PC-9 (cell line): ENCODE measurements at regions not wholly inside any gene's neighbourhood (a gene's known extent, or its start where the extent isn't known, plus 50 kb on each side); places are given as distances from the start of the nearest gene placed in this dataset.

ENCODE experiments used
- BruUV-seq: library from RNA; stranded (reverse); fragments of 400-500 nt; replicated peaks from 2 replicates; lab custom pipeline; 2021; lab: Mats Ljungman, UMichigan
- CTCF ChIA-PET: fragments of 300-600 bp; sonication (Branson Sonifier 250); formaldehyde crosslinking; loops from one replicate; lab custom pipeline; 2022; ENCODE audit warnings: antibody characterized with exemption; lab: Charles Lee
- POLR2A ChIA-PET: fragments of 300-600 bp; sonication (Branson Sonifier 250); formaldehyde crosslinking; loops from one replicate; lab custom pipeline; 2022; ENCODE audit warnings: antibody characterized with exemption; ENCODE audit not compliant: unreplicated experiment; lab: Charles Lee
- DNase-seq, 2 experiments: peaks; one replicate each; pipeline versions ENCODE4 v3.0.0 to v3.0.0-alpha.2; 2015 to 2022; ENCODE audit warnings: mixed read lengths in 1 of 2
- H2AFZ ChIP-seq: fragments of 200-600 bp; sonication (generic); 2 replicates; pipeline ENCODE4 v1.8.1; 2017; ENCODE audit warnings: antibody characterized with exemption
- H3F3A ChIP-seq: fragments of 200-600 bp; sonication (generic); 2 replicates; pipeline ENCODE4 v1.8.1; 2017; ENCODE audit warnings: antibody characterized with exemption, mild to moderate bottlenecking, low read depth; ENCODE audit not compliant: insufficient read depth
- H3K27ac ChIP-seq: fragments of 200-600 bp; sonication (generic); 2 replicates; pipeline ENCODE4 v1.6.1; 2016; ENCODE audit warnings: mixed run types
- H3K27me3 ChIP-seq: fragments of 200-600 bp; sonication (generic); 2 replicates; pipeline ENCODE4 v1.6.1; 2016; ENCODE audit warnings: low read depth, mixed run types; ENCODE audit not compliant: insufficient read depth
- H3K36me3 ChIP-seq: fragments of 200-600 bp; sonication (generic); 2 replicates; pipeline ENCODE4 v1.6.1; 2016; ENCODE audit warnings: low read depth, mixed run types
- H3K4me1 ChIP-seq: fragments of 200-600 bp; sonication (generic); replicated peaks from 2 replicates; pipeline ENCODE4 v1.6.1; 2016; ENCODE audit warnings: mixed run types; ENCODE audit not compliant: insufficient read depth
- H3K4me2 ChIP-seq: fragments of 200-600 bp; sonication (generic); 2 replicates; pipeline ENCODE4 v1.6.1; 2017; ENCODE audit warnings: mixed run types
- H3K4me3 ChIP-seq: fragments of 200-600 bp; sonication (generic); 2 replicates; pipeline ENCODE4 v1.6.1; 2016; ENCODE audit warnings: mixed run types
- H3K79me2 ChIP-seq: fragments of 200-600 bp; sonication (generic); 2 replicates; pipeline ENCODE4 v1.6.1; 2017; ENCODE audit warnings: low read depth, mixed run types
- H3K9me2 ChIP-seq: fragments of 200-600 bp; sonication (generic); 2 replicates; pipeline ENCODE4 v1.8.1; 2017; ENCODE audit warnings: mild to moderate bottlenecking; ENCODE audit not compliant: insufficient read depth
- H3K9me3 ChIP-seq: fragments of 200-600 bp; sonication (generic); 2 replicates; pipeline ENCODE4 v1.8.1; 2016; ENCODE audit warnings: low read depth; ENCODE audit not compliant: insufficient read depth
- H4K20me1 ChIP-seq: fragments of 200-600 bp; sonication (generic); 2 replicates; pipeline ENCODE4 v1.8.1; 2017; ENCODE audit not compliant: insufficient read depth
- CTCF ChIP-seq: fragments of 200-600 bp; sonication (generic); conservative IDR thresholded peaks from 2 replicates; pipeline ENCODE4 v1.6.1; 2017; ENCODE audit warnings: mixed run types, antibody characterized with exemption, mild to moderate bottlenecking, moderate library complexity
- EZH2 ChIP-seq: fragments of 200-600 bp; sonication (generic); IDR thresholded peaks from 2 replicates; pipeline ENCODE4 v1.8.0; 2017; ENCODE audit warnings: antibody characterized with exemption, low read depth
- intact Hi-C: fragments of 100-400 bp; cut with micrococcal nuclease; formaldehyde crosslinking; loops from one replicate; pipeline ENCODE4 v1.10.0; 2022; ENCODE audit not compliant: unreplicated experiment

GRCh38 chr2:14398641-14399040 is 233.9 kb upstream of the LRATD1 start:
- Histone ChIP-seq H3K4me1 (no peaks in the 10 kb centered on the region), H3F3A (no peaks in the 10 kb centered on the region), H3K27me3 (no peaks in the 10 kb centered on the region), H3K27ac (no peak overlapping the region), H3K9me3 (no peaks in the 10 kb centered on the region), H4K20me1 (no peaks in the 10 kb centered on the region), H3K9me2 (no peaks in the 10 kb centered on the region), H2AFZ (no peak overlapping the region), H3K79me2 (no peaks in the 10 kb centered on the region), H3K36me3 (no peaks in the 10 kb centered on the region), H3K4me2 (no peak overlapping the region), H3K4me3 (no peak overlapping the region)
- BruUV-seq: no TSS peak
- TF ChIP-seq EZH2 (no peak), CTCF (no peak)
- DNase-seq: no peak
- intact Hi-C loops: no loop called here
- ChIA-PET CTCF (no interaction called here), POLR2A (no interaction called here)

GRCh38 chr2:14401873-14402272 is 230.6 kb upstream of the LRATD1 start:
- ChIA-PET POLR2A (no interaction called here), CTCF (no interaction called here)
- Histone ChIP-seq H3K36me3 (no peaks in the 10 kb centered on the region), H3K4me2 (no peak overlapping the region), H3K9me3 (no peaks in the 10 kb centered on the region), H3K9me2 (no peaks in the 10 kb centered on the region), H3F3A (no peaks in the 10 kb centered on the region), H3K4me3 (no peak overlapping the region), H3K4me1 (no peaks in the 10 kb centered on the region), H3K27me3 (no peaks in the 10 kb centered on the region), H2AFZ (no peak overlapping the region), H4K20me1 (no peaks in the 10 kb centered on the region), H3K27ac (no peak overlapping the region), H3K79me2 (no peaks in the 10 kb centered on the region)
- no TSS peak for BruUV-seq
- intact Hi-C loops: no loop called here
- no peak for DNase-seq
- TF ChIP-seq CTCF: no peak
- TF ChIP-seq EZH2: no peak

- Histone ChIP-seq H3K79me2 (no peaks in the 10 kb centered on the region), H3K9me3 (no peaks in the 10 kb centered on the region), H3K4me1 (no peaks in the 10 kb centered on the region), H2AFZ (no peak overlapping the region), H3K27ac (no peak overlapping the region), H3K27me3 (no peaks in the 10 kb centered on the region), H3K36me3 (no peaks in the 10 kb centered on the region), H3K9me2 (no peaks in the 10 kb centered on the region), H3F3A (no peaks in the 10 kb centered on the region), H4K20me1 (no peaks in the 10 kb centered on the region), H3K4me2 (no peak overlapping the region), H3K4me3 (no peak overlapping the region)
- BruUV-seq: no TSS peak
- no peak for DNase-seq
- intact Hi-C loops: no loop called here
- CTCF ChIA-PET: no interaction called here
- POLR2A ChIA-PET: no interaction called here
- TF ChIP-seq CTCF: no peak
- no peak for TF ChIP-seq EZH2
Measured at GRCh38 chr2:14408695-14409094, 223.8 kb upstream of the LRATD1 start.
